SK-N-SH (cell line): ENCODE measurements at regions not wholly inside any gene's neighbourhood (a gene's known extent, or its start where the extent isn't known, plus 50 kb on each side); places are given as distances from the start of the nearest gene placed in this dataset.

Source experiments
- CTCF ChIA-PET: fragments of 300-600, 350-600 bp; formaldehyde crosslinking; extraction: SDS; loops from one replicate; lab custom pipeline; 2021; lab: Yijun Ruan, JAX
- POLR2A ChIA-PET: fragments of 350-600 bp; sonication (Branson Sonifier 250); formaldehyde crosslinking; extraction: SDS; loops from one replicate; lab custom pipeline; 2020; ENCODE audit warnings: antibody characterized with exemption, inconsistent platforms; lab: Yijun Ruan, JAX
- DNase-seq: peaks from one replicate; pipeline ENCODE4 v3.0.0; 2012
- H2AFZ ChIP-seq: fragments of 200-600 bp; sonication (generic); 2 replicates; pipeline ENCODE4 v1.8.1; 2016; ENCODE audit warnings: antibody characterized with exemption, mild to moderate bottlenecking, low read depth
- H3F3A ChIP-seq: fragments of 200-600 bp; sonication (generic); replicated peaks from 2 replicates; pipeline ENCODE3; 2016; ENCODE audit warnings: antibody characterized with exemption, mild to moderate bottlenecking; ENCODE audit not compliant: insufficient read depth
- H3K27ac ChIP-seq, 2 experiments: fragments of 200-500 bp in 1 of 2; fragments of 200-600 bp in 1 of 2; sonication (Bioruptor generic) in 1 of 2; sonication (generic), shearing (Covaris generic) in 1 of 2; 2 replicates each; pipeline versions ENCODE4 v1.5.1 to v1.6.1; 2014 to 2016; ENCODE audit warnings: low read depth in 2 of 2, inconsistent platforms in 1 of 2, low read length in 1 of 2, mild to moderate bottlenecking in 1 of 2, mixed read lengths in 1 of 2
- H3K27me3 ChIP-seq: fragments of 200-600 bp; sonication (generic), shearing (Covaris generic); 2 replicates; pipeline ENCODE4 v1.6.1; 2016; ENCODE audit warnings: mixed run types; ENCODE audit not compliant: insufficient read depth
- H3K36me3 ChIP-seq, 2 experiments: fragments of 200-500 bp in 1 of 2; fragments of 200-600 bp in 1 of 2; sonication (Bioruptor generic) in 1 of 2; sonication (generic) in 1 of 2; replicated peaks in 1 of 2; 2 replicates each; pipeline versions ENCODE3 to v1.5.1; 2014 to 2016; ENCODE audit warnings: low read length in 1 of 2, mild to moderate bottlenecking in 1 of 2; ENCODE audit not compliant: insufficient read depth in 2 of 2, control insufficient read depth in 1 of 2
- H3K4me1 ChIP-seq, 2 experiments: fragments of 200-500 bp in 1 of 2; fragments of 200-600 bp in 1 of 2; sonication (Bioruptor generic) in 1 of 2; sonication (generic), shearing (Covaris generic) in 1 of 2; 2 replicates each; pipeline versions ENCODE4 v1.5.1 to v1.6.1; 2014 to 2016; ENCODE audit warnings: low read depth in 1 of 2, low read length in 1 of 2, mixed run types in 1 of 2; ENCODE audit not compliant: insufficient read depth in 2 of 2, control insufficient read depth in 1 of 2
- H3K4me2 ChIP-seq: fragments of 200-600 bp; sonication (generic), shearing (Covaris generic); 2 replicates; pipeline ENCODE4 v1.6.1; 2017; ENCODE audit warnings: mixed run types
- H3K4me3 ChIP-seq, 2 experiments: fragments of 200-500 bp in 1 of 2; fragments of 200-600 bp in 1 of 2; sonication (Bioruptor generic) in 1 of 2; sonication (generic), shearing (Covaris generic) in 1 of 2; 2 replicates each; pipeline versions ENCODE4 v1.5.1 to v1.8.1; 2014 to 2016; ENCODE audit warnings: low read depth in 2 of 2, inconsistent platforms in 1 of 2, low read length in 1 of 2, mild to moderate bottlenecking in 1 of 2, mixed read lengths in 1 of 2, moderate library complexity in 1 of 2
- H3K79me2 ChIP-seq: fragments of 200-600 bp; sonication (generic); 2 replicates; pipeline ENCODE4 v1.8.1; 2017; ENCODE audit warnings: mild to moderate bottlenecking; ENCODE audit not compliant: insufficient read depth
- H3K9ac ChIP-seq: fragments of 200-600 bp; sonication (generic); 2 replicates; pipeline ENCODE4 v1.6.1; 2017; ENCODE audit warnings: mixed run types
- H3K9me2 ChIP-seq: fragments of 200-600 bp; sonication (generic); 2 replicates; pipeline ENCODE4 v1.6.1; 2017; ENCODE audit warnings: mixed run types
- H3K9me3 ChIP-seq: fragments of 200-600 bp; sonication (generic); 2 replicates; pipeline ENCODE4 v1.6.1; 2017; ENCODE audit warnings: mixed run types, mild to moderate bottlenecking, moderate library complexity
- H4K20me1 ChIP-seq: fragments of 200-600 bp; sonication (generic); 2 replicates; pipeline ENCODE4 v1.6.1; 2017; ENCODE audit warnings: mild to moderate bottlenecking, mixed run types; ENCODE audit not compliant: insufficient read depth
- ELF1 ChIP-seq: IDR thresholded peaks from 2 replicates; pipeline ENCODE4 v1.4.0; 2012
- EP300 ChIP-seq, 2 experiments: IDR thresholded peaks; 2 replicates each; pipeline versions ENCODE4 v1.4.0 to v1.6.1; 2012; ENCODE audit warnings: borderline replicate concordance in 1 of 2, low read depth in 1 of 2, low read length in 1 of 2
- EZH2phosphoT487 ChIP-seq: fragments of 200-600 bp; sonication (generic); IDR thresholded peaks from 2 replicates; pipeline ENCODE4 v1.6.1; 2017; ENCODE audit warnings: low read depth, mixed run types, mild to moderate bottlenecking, antibody characterized with exemption, moderate library complexity, borderline replicate concordance
- FOXJ3 ChIP-seq: sonication (generic); formaldehyde crosslinking; IDR thresholded peaks from 2 replicates; pipeline ENCODE4 v1.5.1; 2020; ENCODE audit warnings: mild to moderate bottlenecking, missing genetic modification reagents
- GABPA ChIP-seq: IDR thresholded peaks from 2 replicates; pipeline ENCODE4 v1.4.0; 2012; ENCODE audit warnings: low read depth, mild to moderate bottlenecking
- GATA2 ChIP-seq: sonication (generic); formaldehyde crosslinking; IDR thresholded peaks from 2 replicates; pipeline ENCODE4 v1.5.0; 2020; ENCODE audit warnings: mild to moderate bottlenecking, missing genetic modification reagents
- IRF3 ChIP-seq: fragments of 150-350 bp; IDR thresholded peaks from 2 replicates; pipeline ENCODE4 v1.6.1; 2016; ENCODE audit warnings: mild to moderate bottlenecking, low read depth, low read length
- JUND ChIP-seq: IDR thresholded peaks from 2 replicates; pipeline ENCODE4 v1.4.0; 2012
- MAX ChIP-seq: IDR thresholded peaks from 2 replicates; pipeline ENCODE4 v1.4.0; 2012; ENCODE audit warnings: low read depth
- PBX3 ChIP-seq: IDR thresholded peaks from 2 replicates; pipeline ENCODE4; 2012
- RAD21 ChIP-seq: IDR thresholded peaks from 2 replicates; pipeline ENCODE4 v1.6.1; 2012; ENCODE audit warnings: mild to moderate bottlenecking, low read length
- RFX5 ChIP-seq: IDR thresholded peaks from 2 replicates; pipeline ENCODE4 v1.6.1; 2012; ENCODE audit warnings: mild to moderate bottlenecking, improper control_type of control experiment, low read length
- RXRA ChIP-seq: IDR thresholded peaks from 2 replicates; pipeline ENCODE4 v1.4.0; 2012; ENCODE audit warnings: low read depth, mild to moderate bottlenecking, borderline replicate concordance
- TAF1 ChIP-seq: IDR thresholded peaks from 2 replicates; pipeline ENCODE4 v1.6.1; 2012; ENCODE audit warnings: low read depth, mild to moderate bottlenecking, low read length, moderate library complexity, borderline replicate concordance
- TCF12 ChIP-seq: IDR thresholded peaks from 2 replicates; pipeline ENCODE4 v1.4.0; 2012
- ZBTB33 ChIP-seq: IDR thresholded peaks from 2 replicates; pipeline ENCODE4 v1.4.0; 2012; ENCODE audit warnings: low read depth, borderline replicate concordance
- WGBS: methylation state at CpG from one replicate; pipeline ENCODE4 v1.1.6; 2017; ENCODE audit warnings: low lambda C conversion rate; 5-methylcytosine and 5-hydroxymethylcytosine counted together
- TF ChIP-seq, protein P1 (sequence below): IDR thresholded peaks from 2 replicates; pipeline ENCODE4 v1.6.1; 2012; ENCODE audit warnings: mild to moderate bottlenecking, low read depth, low read length, moderate library complexity
- TF ChIP-seq, protein P2 (sequence below): fragments of 200-600 bp; sonication (generic); IDR thresholded peaks from 2 replicates; pipeline ENCODE4 v1.6.1; 2017; ENCODE audit warnings: antibody characterized with exemption, mild to moderate bottlenecking, moderate library complexity

- Histone ChIP-seq H2AFZ (no peak overlapping the region), H3K9ac (no peak overlapping the region), H3K4me1 (peaks cover 0 to 3% of the 10 kb centered on the region in 2 experiments; a peak in 2 of 4 replicates), H3K27ac (no peak overlapping the region), H3K9me2 (no peaks in the 10 kb centered on the region), H3K4me2 (no peak overlapping the region)
- no peak for DNase-seq
- TF ChIP-seq IRF3 = no peak
- TF ChIP-seq RAD21 = no peak
- TF ChIP-seq ELF1 = no peak
- TF ChIP-seq RXRA = no peak
- no peak for TF ChIP-seq GATA2 (CRISPR knock-in tag)
- no peak for TF ChIP-seq EP300 (IDR thresholded peaks at IDR 0.05; ENCODE audit: borderline replicate concordance in 1 of 2, low read depth in 1 of 2, low read length in 1 of 2)
- TF ChIP-seq EZH2phosphoT487 = no peak
- no peak for TF ChIP-seq PBX3
- TF ChIP-seq TAF1 = no peak
- TF ChIP-seq RFX5 = no peak
- TF ChIP-seq FOXJ3 (CRISPR knock-in tag) = no peak
- no peak for TF ChIP-seq JUND
- no peak for TF ChIP-seq TCF12
- TF ChIP-seq, protein P1, sequence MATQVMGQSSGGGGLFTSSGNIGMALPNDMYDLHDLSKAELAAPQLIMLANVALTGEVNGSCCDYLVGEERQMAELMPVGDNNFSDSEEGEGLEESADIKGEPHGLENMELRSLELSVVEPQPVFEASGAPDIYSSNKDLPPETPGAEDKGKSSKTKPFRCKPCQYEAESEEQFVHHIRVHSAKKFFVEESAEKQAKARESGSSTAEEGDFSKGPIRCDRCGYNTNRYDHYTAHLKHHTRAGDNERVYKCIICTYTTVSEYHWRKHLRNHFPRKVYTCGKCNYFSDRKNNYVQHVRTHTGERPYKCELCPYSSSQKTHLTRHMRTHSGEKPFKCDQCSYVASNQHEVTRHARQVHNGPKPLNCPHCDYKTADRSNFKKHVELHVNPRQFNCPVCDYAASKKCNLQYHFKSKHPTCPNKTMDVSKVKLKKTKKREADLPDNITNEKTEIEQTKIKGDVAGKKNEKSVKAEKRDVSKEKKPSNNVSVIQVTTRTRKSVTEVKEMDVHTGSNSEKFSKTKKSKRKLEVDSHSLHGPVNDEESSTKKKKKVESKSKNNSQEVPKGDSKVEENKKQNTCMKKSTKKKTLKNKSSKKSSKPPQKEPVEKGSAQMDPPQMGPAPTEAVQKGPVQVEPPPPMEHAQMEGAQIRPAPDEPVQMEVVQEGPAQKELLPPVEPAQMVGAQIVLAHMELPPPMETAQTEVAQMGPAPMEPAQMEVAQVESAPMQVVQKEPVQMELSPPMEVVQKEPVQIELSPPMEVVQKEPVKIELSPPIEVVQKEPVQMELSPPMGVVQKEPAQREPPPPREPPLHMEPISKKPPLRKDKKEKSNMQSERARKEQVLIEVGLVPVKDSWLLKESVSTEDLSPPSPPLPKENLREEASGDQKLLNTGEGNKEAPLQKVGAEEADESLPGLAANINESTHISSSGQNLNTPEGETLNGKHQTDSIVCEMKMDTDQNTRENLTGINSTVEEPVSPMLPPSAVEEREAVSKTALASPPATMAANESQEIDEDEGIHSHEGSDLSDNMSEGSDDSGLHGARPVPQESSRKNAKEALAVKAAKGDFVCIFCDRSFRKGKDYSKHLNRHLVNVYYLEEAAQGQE = no peak
- no peak for TF ChIP-seq MAX
- TF ChIP-seq ZBTB33 = no peak
- TF ChIP-seq GABPA = no peak
- TF ChIP-seq, protein P2, sequence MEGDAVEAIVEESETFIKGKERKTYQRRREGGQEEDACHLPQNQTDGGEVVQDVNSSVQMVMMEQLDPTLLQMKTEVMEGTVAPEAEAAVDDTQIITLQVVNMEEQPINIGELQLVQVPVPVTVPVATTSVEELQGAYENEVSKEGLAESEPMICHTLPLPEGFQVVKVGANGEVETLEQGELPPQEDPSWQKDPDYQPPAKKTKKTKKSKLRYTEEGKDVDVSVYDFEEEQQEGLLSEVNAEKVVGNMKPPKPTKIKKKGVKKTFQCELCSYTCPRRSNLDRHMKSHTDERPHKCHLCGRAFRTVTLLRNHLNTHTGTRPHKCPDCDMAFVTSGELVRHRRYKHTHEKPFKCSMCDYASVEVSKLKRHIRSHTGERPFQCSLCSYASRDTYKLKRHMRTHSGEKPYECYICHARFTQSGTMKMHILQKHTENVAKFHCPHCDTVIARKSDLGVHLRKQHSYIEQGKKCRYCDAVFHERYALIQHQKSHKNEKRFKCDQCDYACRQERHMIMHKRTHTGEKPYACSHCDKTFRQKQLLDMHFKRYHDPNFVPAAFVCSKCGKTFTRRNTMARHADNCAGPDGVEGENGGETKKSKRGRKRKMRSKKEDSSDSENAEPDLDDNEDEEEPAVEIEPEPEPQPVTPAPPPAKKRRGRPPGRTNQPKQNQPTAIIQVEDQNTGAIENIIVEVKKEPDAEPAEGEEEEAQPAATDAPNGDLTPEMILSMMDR = no peak
- TF ChIP-seq, all 33 proteins: peak for 0
- Histone ChIP-seq H3K79me2 (no peaks in the 10 kb centered on the region), H3F3A (no peaks in the 10 kb centered on the region), H3K9me3 (no peaks in the 10 kb centered on the region), H3K27me3 (no peaks in the 10 kb centered on the region), H4K20me1 (no peaks in the 10 kb centered on the region), H3K36me3 (no peaks in the 10 kb centered on the region), H3K4me3 (no peak overlapping the region)
- POLR2A ChIA-PET = no interaction called here
- WGBS = 8% methylated on average over 3 of the region's 3 CpGs
- CTCF ChIA-PET = interaction anchor here (0.9 kb wide), 1 partner anchor 615 kb away, joined by 3 read pairs; no protein-coding TSS in a partner anchor
Observed at GRCh38 chr3:180749322-180749721, 70.0 kb upstream of the CCDC39 start.
